HG02852 (cell line): ENCODE measurements at regions not wholly inside any gene's neighbourhood (a gene's known extent, or its start where the extent isn't known, plus 50 kb on each side); places are given as distances from the start of the nearest gene placed in this dataset.

Experiments used
- ATAC-seq: cut with Tn5 transposase; IDR thresholded peaks from one replicate; pipeline ENCODE4 v1.9.1; 2021; ENCODE audit warnings: mild to moderate bottlenecking, moderate library complexity; ENCODE audit not compliant: unreplicated experiment

DNA sequence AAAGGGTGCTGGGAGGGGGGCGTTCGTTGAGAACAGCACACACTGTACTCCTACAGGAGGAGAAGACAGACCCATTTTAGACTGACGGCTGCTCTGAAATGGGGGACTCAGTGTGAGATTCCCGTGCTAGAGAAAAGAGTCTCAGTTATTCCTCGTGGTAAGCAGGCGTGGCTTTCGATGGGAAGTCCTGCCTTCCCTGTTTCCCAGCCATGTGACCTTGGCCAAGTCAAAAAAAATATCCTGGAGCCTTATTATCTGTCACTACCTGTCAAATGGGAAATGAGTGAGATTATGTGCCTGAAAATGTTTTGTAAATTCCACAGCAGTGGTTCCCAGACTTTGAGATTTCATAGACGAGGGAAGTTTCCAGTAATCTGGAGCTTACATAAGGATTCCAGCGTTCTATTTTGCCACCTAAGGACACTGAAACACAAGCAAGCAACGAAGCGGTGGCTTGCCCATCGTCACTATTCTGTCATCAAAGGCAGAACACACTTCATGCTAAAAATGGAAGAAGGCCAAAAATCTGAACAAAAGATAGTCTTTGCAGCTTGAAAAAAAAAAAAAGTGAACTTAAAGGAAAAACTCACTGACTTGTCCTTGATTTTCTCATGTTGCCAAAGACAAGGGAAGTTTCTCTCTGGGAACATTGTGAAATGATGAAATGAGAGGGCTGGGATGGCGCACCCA is 253.4 kb upstream of the RPL38 start:
- no peak for ATAC-seq

DNA sequence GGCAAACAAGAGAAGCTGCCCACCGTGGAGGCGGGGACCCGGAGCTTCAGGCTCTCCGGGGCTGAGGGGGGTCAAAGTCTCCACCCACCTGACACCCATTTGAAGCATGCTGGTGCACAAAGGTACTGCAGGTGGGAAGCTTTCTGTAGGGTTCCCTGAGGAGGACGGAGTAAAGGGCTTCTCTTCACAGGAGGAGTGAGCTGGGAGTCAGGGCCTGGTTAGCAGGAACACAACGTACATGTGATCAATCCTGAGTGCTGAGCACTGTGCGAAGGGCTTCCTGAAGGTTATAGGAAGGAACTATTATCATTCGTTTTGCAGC is 252.9 kb upstream of the RPL38 start:
- no peak for ATAC-seq

DNA sequence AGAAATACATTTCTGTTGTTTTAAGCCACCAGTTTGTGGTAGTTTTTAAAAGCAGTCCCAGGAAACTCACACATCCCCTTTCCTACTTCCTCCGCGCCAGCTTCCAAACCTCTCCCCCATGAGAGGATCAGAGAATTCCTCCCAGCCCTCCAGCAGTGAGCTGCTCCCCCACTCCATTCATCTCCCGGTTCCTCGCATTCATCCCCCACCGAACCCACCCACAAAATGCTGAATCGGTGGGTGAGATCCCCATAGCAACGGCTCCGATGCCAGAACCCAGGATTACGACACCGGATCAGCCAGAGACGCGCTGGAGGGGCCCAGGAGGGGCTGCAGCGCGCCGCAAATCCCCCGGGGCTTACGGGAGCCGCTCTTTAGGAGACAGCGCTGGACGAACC is 251.4 kb upstream of the RPL38 start:
- no peak for ATAC-seq

DNA sequence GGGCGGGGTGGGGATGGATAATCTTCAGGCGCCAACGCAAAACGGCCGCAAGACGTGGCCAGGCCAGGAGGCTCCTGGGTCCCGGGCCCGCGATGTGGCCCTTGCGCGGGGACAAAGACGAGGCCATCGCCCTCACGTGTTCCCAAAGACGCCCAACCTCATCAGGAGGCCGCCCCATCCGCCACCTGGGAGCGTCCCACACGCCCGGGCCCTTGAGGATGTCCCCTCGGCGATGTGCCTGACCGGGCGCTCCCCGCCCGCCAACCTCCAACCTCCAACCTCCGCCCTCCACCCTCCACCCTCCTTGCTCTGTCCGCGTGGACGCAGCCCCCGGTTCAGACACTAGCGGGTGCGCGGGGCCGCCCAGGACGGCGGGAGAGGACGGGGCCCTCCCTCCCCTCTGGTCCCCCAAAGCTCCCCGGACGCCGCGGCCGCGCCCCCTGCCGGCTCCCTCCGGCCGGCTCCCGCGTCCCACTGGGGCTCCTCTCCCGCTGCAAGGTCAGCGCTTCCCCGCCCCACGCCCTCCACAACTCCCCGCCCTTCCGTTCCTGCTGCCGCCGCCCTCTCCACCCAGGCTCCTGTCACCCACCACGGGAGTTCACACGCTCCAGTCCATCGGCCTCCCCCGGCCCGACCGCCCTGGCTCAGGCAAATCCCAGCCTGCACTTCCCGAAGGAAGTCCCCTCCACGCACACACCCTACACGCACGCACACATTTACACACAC is 250.8 kb upstream of the RPL38 start:
- ATAC-seq = no peak

DNA sequence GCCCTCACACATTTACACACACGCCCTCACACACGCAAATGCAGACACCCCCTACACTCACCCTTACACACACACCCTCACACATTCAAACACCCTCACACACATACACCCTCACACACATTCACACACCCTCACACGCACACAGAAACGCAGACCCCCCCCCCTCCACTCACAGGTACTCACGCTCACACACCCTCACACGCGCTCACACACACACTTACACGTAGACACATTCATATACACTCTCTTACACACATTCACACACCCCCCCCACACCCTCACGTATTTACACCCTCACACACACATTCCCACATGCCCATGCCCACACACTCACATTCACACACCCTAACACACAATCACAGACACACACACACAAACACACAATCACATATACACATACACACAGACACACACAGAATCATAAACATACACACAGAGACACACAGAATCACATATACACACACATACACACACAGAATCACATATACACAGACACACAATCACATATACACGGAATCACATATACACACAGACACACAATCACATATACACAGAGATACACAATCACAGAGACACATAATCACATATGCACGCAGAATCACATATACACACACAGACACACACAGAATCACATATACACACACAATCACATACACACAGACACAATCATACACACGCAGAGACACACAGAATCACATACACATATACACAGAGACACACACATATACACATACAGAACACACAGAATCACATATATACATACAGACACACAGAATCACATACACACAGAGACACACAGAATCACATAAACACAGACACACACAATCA is 250.1 kb upstream of the RPL38 start:
- no peak for ATAC-seq

DNA sequence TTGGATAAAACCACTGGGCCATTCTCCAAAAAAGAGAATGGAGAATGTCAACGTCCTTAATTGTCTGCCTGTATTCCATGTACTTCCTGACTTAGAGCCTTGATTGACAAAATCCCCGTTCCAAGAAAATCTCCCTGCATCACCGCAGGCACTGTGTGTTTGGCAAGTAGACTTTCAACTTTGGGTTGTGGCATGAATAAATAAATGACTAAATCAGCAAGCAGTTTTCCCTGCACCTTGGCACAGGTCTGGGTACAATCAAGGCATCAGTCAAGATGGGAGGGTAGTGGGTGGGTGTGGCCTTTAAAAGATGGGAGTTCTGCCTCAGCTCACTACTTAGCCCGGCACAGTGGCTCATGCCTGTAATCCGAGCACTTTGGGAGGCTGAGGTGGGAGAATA is 248.5 kb upstream of the RPL38 start:
- no peak for ATAC-seq

DNA sequence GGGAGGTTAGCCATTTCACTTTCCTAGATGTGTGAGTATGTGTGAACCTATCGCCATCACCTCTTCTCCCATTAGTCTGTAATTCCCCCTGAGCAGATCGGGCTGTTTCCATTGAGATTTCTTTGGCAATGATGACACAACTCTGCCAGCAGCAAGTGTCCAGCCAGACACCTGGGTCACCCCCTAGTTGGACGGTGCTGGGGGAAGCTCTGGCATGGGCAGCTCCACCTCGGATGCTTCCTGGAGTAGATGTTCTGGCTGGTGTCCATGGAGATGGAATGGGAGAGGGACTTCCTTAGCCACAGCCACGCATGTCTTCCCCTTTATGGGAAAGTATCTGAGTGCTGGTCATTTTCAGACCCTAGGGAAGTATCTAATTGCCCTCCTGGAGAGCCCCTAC is 247.9 kb upstream of the RPL38 start:
- ATAC-seq = no peak

DNA sequence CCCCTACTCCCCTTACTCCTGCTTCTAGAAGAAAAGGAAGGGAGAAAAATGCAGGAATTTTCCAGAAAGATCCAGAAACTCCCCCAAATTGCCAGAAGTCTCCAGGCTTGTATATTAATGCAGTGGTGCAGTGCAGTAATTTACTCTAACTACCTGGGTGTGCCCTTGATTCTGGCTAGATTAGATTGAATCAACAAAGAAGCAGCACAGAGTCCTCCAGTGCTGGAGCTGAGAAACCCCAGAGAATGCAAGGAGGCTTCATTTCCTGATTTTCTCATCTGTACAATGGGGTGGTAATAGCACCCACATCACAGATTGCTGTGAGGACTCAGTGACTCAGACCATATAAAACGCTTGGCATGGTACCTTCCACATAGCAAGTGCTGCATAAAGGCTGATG is 247.3 kb upstream of the RPL38 start:
- no peak for ATAC-seq

DNA sequence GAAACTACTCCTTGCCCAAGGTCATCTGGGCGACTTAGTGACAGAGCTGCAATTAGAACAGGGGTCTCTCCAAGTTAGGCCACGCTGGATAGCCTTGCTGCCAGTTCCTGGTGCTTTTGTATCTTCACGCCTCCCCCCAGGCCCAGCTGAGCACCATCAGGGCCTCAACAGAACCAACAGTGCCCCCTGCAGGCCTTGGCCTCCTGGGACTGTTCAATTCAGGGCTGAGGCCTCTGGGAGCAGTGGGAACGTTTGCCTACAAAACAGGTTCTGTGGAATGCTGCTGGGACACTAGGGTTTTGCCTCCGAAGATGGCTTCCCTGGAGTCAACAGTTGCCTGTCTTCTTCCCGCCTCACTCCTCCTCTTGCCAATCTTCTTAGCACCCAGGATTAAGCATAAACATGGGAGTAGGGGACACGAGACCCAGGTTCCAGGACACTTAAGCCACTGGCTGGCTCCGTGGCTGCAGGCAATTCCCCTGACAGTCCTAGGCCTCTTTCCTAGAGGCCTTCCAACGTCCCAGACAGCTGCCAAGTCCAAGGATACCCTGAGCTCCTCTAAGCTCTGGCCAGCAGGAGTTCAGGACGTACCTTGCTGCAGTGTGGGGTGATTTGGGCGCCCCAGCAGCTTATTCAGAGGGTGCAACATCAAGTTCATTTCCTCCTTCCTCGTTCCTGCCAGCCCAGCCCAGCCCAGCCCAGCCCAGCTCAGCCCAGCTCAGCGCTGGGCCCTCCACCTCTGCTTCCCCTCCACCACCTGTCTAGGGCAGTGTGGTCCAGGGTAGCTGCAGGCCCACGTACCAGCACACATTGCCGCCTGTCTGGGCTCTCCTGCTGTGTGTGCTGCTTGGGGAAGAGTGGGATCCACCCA is 246.6 kb upstream of the RPL38 start:
- no peak for ATAC-seq

DNA sequence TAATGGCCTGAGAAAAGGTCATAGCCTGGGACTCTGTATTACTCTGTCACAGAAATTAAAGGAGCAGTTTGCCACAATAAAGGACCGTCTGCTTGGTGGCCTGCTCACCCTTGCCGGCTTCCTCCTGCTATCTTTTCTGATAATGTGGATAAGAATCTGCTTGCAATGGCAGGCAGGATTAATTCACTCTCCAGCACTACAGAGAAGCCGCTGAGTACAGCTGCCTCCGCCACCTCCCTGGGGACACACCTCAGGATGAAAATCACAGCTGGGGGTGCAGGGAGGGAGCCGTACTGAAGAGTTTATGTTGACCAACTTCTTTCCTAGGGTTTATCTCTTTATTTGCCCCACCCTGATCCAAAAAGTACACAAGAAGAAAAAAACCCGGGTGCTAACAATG is 245.9 kb upstream of the RPL38 start:
- ATAC-seq = no peak

DNA sequence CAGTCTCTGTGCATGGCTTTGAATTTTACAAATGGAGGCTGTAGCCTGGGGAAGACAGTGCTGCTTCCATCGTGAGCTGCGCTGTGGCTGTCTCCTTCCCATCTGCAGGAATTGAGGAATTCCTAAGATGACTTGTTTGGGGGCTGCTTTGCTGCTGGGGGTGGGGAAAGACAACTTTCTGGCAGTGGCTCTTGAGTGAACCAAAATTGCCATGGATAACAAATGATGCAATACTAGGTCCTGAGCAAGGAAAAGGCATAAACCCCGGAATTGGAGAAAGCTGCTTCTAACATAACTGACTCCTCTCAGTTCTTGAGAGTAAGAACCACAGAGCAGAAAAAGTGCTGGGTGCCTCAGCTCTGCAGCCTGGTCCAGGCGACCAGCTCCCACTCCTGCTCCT is 245.0 kb upstream of the RPL38 start:
- ATAC-seq = no peak

DNA sequence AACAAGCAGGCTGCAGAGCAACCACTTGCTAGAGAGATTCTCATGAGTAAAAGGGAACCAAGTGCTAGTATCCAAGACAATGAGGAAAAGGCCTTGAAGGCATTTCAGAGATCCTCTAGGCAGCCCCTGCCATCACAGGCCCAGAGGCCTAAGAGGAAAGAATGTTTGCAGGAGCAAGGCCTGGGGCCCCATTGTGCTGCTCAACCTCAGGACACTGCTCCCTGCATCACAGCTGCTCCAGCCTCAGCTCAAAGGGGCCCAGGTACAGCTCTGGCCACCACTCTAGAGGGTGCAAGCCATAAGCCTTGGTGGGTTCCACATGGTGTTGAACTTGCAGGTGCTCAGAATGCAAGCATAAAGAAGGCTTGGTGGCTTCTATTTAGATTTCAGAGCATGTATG is 243.0 kb upstream of the RPL38 start:
- no peak for ATAC-seq

DNA sequence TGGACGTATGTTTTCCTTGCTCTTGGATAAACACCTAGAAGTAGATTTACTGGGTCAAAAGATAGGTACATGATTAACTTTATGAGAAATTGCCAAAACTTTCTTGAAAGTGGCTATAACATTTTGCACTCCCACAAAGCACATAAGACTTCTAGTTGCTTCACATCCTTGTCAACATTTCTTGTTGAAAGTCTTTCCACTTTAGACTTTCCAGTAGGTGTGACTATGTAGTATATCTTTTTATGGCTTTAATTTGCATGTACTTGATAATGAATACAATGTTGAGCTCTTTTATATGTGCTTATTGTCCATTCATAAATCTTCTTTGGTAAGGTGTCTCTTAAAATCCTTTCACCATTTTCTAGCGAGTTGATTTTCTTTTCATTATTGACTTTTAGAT is 241.2 kb upstream of the RPL38 start:
- ATAC-seq = no peak

DNA sequence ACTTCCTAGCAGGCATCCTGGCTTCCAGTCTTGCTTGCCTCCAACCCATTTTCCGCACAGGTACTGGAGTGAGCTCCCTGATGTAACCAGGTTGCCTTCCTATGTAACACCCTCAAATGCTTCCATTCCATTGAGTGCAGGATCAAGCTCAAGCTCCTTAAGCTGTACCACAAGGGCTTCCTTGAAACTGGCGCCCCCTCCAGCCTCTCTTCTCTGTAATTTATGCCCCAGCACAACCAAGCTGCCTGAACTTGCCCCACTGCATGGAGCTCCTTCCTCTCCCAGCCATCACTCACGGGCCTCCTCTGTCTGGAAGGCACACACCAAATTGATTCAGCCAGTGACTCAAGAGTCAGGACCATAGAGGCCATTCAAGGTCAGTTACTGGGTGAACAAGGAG is 234.8 kb upstream of the RPL38 start:
- ATAC-seq = no peak

DNA sequence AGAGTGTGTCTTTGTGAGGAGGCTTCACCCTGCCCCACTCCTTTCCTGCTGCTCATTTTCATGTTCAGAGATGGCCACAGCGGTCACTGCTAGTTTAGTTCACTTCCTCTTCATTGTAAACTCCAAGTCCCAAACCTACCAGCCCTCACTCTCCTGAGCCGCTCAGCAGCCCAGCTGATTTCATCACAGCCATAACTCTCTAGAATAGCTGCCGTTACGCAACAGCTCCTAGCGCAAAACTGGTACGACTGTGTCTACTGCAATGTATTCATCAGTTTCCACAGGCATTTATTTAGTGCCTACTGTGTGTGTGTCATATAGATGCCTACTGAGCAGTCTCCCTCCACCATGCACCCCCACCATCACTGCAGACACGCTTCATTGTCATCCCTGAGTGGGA is 233.5 kb upstream of the RPL38 start:
- no peak for ATAC-seq

DNA sequence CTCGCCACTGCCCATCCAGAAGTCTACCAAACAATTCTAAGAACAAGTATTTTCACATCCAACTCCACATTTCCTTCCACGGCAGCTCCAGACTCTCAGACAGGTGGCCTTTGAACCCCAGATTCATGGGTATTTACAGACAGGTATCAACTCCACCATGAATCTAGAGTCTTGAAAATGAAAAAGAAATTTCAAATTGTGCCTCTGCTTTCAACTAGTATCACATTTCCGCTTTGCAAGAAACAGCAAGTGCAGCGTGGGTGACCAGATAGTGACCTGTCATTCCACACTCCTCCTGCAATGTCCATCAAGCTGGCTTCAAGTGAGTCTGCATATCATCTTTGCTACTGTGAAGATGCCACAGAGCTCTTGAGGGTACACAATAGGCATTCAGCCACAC is 232.4 kb upstream of the RPL38 start:
- no peak for ATAC-seq

DNA sequence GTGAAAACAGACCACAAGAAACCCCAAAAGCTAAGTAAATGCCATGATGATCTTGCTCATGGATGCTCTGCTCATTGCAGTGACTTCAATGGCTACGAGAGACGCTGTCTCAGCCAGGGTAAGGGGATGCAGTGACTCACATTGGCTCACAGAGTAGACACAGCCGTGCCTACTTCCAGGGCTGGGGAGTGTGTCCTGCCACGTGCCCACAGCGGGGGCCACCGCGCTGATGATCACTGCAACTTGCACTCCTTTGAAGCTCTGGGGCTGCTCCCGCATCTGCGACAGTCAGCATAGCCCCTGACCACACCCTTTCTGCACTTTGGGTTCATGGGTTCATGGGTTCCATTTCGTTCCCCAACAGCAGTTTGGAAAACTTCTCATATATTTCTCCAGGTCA is 231.4 kb upstream of the RPL38 start:
- no peak for ATAC-seq

DNA sequence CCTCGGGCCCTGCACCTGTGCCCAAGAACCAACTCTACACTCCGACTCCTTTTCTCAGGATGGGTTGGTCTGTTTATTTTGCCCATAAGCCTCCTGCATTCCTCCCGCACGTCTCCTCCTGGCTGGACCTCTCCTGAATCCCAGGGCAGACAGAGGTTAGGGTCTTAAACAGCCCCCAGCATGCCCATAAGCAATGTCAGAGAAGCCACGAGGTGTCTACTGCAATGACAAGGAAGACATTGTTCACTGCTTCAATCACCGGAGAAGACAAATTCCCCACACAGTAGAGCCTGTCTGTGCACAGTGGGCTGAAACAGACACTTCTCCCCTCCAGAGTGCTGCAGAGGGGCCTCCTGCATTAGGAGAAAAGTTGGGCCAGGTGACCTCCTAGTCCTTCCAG is 230.6 kb upstream of the RPL38 start:
- ATAC-seq = no peak

DNA sequence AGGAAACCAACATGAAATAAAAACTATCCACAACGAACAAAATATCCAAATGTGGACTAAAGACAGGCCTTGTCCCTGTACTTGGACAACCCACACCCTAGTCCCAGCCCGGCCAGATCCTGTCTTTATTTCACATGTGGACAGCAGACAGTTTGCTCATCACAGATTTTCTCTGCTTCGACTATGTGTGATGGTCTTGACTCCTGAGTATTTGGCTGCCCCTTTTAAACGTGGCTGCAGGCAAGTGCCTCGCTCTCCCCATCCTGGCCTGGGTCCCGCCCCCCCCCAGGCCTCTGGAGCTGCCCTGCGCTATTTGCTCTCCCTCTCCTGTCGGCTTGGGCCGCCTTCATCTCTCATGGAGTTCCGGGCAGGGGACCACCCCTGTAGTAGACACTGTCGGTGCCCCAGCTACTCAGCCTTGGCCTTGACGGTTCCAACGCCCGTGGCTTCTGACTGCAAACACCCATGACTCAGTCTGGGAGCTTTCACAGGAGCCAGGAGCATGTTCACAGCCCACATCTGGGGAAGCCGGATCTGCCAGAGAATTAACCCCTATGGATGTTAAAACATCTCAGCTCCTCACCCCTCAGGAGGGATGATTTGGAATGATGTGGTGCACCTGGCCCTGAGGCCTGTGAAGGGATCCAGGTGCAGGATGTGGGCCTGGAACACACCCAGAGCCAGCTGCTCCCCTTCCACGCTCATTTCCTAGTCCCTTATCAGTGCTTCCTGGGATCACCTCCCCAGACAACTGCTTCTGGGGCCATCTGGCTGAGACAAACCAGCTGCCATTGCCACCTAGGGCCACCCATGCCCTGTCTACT is 229.7 kb upstream of the RPL38 start:
- ATAC-seq = no peak

DNA sequence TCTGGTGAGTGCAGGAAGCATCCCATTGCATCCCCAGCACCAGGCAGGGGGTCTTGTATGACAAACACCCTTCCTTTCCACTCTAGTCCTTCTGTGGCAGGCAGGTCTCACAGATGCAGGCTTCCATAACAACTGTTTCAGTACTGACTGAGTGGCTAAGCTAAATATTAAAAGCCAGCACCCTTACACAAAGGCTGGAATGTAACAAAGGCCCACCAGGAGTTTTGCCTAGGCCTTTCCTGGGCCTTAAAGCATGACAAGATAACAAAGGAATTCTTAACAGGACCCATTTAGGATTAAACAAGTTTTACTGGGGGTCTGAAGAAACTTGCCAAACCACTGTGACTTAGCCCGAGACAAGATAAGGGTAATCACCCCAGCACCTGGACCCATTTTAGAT is 228.9 kb upstream of the RPL38 start:
- ATAC-seq = no peak
